H9 (cell line): ENCODE measurements at regions not wholly inside any gene's neighbourhood (a gene's known extent, or its start where the extent isn't known, plus 50 kb on each side); places are given as distances from the start of the nearest gene placed in this dataset.

Source experiments
- DNase-seq: peaks from one replicate; pipeline ENCODE4 v3.0.0-alpha.2; 2017
- H2AFZ ChIP-seq: one replicate; pipeline ENCODE4 v1.6.1; 2013; ENCODE audit warnings: mild to moderate bottlenecking, low read length, control low read depth, moderate library complexity
- H2AK5ac ChIP-seq: 2 replicates; pipeline ENCODE4 v1.6.1; 2013; ENCODE audit warnings: low read length, control low read depth, mixed read lengths; ENCODE audit not compliant: insufficient read length
- H2BK120ac ChIP-seq: one replicate; pipeline ENCODE4 v1.6.1; 2013; ENCODE audit warnings: low read depth, mild to moderate bottlenecking, low read length, control low read depth, inconsistent platforms; ENCODE audit not compliant: poor library complexity, severe bottlenecking
- H2BK12ac ChIP-seq: 2 replicates; pipeline ENCODE4 v1.6.1; 2013; ENCODE audit warnings: low read length, control low read depth, mixed read lengths, low read depth; ENCODE audit not compliant: insufficient read length
- H2BK15ac ChIP-seq: 2 replicates; pipeline ENCODE4 v1.6.1; 2013; ENCODE audit warnings: low read depth, low read length, control low read depth
- H2BK20ac ChIP-seq: one replicate; pipeline ENCODE4 v1.6.1; 2013; ENCODE audit warnings: low read depth, mild to moderate bottlenecking, low read length, control low read depth, inconsistent platforms; ENCODE audit not compliant: poor library complexity, severe bottlenecking
- H2BK5ac ChIP-seq: 2 replicates; pipeline ENCODE4 v1.6.1; 2013; ENCODE audit warnings: low read length, control low read depth, mixed read lengths; ENCODE audit not compliant: insufficient read length
- H3K14ac ChIP-seq: 2 replicates; pipeline ENCODE4 v1.6.1; 2013; ENCODE audit warnings: low read length, control low read depth; ENCODE audit not compliant: insufficient read depth
- H3K18ac ChIP-seq: 2 replicates; pipeline ENCODE4 v1.6.1; 2013; ENCODE audit warnings: low read depth, mild to moderate bottlenecking, mixed read lengths, low read length, control low read depth; ENCODE audit not compliant: insufficient read length
- H3K23ac ChIP-seq: 2 replicates; pipeline ENCODE4 v1.6.1; 2013; ENCODE audit warnings: low read length, control low read depth, mixed read lengths, low read depth; ENCODE audit not compliant: insufficient read length
- H3K23me2 ChIP-seq: 2 replicates; pipeline ENCODE4 v1.6.1; 2013; ENCODE audit warnings: low read depth, mild to moderate bottlenecking, mixed read lengths, low read length, control low read depth; ENCODE audit not compliant: insufficient read length, poor library complexity, severe bottlenecking
- H3K27ac ChIP-seq: 2 replicates; pipeline ENCODE4 v1.5.1; 2013; ENCODE audit warnings: low read length, control low read depth, mixed read lengths, low read depth; ENCODE audit not compliant: insufficient read length
- H3K27me3 ChIP-seq: 2 replicates; pipeline ENCODE4 v1.6.1; 2013; ENCODE audit warnings: low read length, control low read depth, inconsistent platforms; ENCODE audit not compliant: insufficient read depth
- H3K4ac ChIP-seq: 2 replicates; pipeline ENCODE4 v1.6.1; 2013; ENCODE audit warnings: low read depth, mild to moderate bottlenecking, control low read depth, inconsistent platforms, low read length, moderate library complexity
- H3K4me1 ChIP-seq: 2 replicates; pipeline ENCODE4 v1.6.1; 2013; ENCODE audit warnings: low read length, control low read depth, inconsistent platforms; ENCODE audit not compliant: insufficient read depth
- H3K4me2 ChIP-seq: 2 replicates; pipeline ENCODE4 v1.6.1; 2013; ENCODE audit warnings: low read length, control low read depth, mixed read lengths; ENCODE audit not compliant: insufficient read length, insufficient read depth
- H3K56ac ChIP-seq: 2 replicates; pipeline ENCODE4 v1.6.1; 2013; ENCODE audit warnings: low read depth, mild to moderate bottlenecking, mixed read lengths, low read length, control low read depth; ENCODE audit not compliant: insufficient read length
- H3K79me1 ChIP-seq: 2 replicates; pipeline ENCODE4 v1.6.1; 2013; ENCODE audit warnings: low read depth, mild to moderate bottlenecking, moderate library complexity, low read length, control low read depth, inconsistent platforms; ENCODE audit not compliant: insufficient read depth, poor library complexity, severe bottlenecking
- H3K79me2 ChIP-seq: 2 replicates; pipeline ENCODE4 v1.6.1; 2013; ENCODE audit warnings: low read length, control low read depth, inconsistent platforms; ENCODE audit not compliant: insufficient read depth
- H3K9ac ChIP-seq: 2 replicates; pipeline ENCODE4 v1.6.1; 2013; ENCODE audit warnings: low read length, control low read depth, mixed read lengths; ENCODE audit not compliant: insufficient read length; ENCODE audit errors: extremely low read depth
- H3K9me3 ChIP-seq: one replicate; pipeline ENCODE4 v1.6.1; 2013; ENCODE audit warnings: low read depth, low read length, inconsistent platforms; ENCODE audit not compliant: control insufficient read depth
- H3T11ph ChIP-seq: one replicate; pipeline ENCODE4 v1.6.1; 2013; ENCODE audit warnings: mild to moderate bottlenecking, low read length, control low read depth, inconsistent platforms
- H4K20me1 ChIP-seq: one replicate; pipeline ENCODE4 v1.6.1; 2013; ENCODE audit not compliant: control insufficient read depth, insufficient read length, insufficient read depth
- H4K5ac ChIP-seq: 2 replicates; pipeline ENCODE4 v1.6.1; 2013; ENCODE audit warnings: low read depth, mild to moderate bottlenecking, mixed read lengths, low read length, control low read depth; ENCODE audit not compliant: insufficient read length
- H4K8ac ChIP-seq: replicated peaks from 2 replicates; pipeline ENCODE4 v1.6.1; 2013; ENCODE audit warnings: low read length, control low read depth, mixed read lengths, low read depth; ENCODE audit not compliant: insufficient read length
- H4K91ac ChIP-seq: 2 replicates; pipeline ENCODE4 v1.6.1; 2013; ENCODE audit warnings: low read depth, mild to moderate bottlenecking, moderate library complexity, mixed read lengths, low read length, control low read depth; ENCODE audit not compliant: insufficient read length
- H3K27ac Mint-ChIP-seq, 3 experiments: 2 replicates in 2 of 3; 3 replicates in 1 of 3; pipeline ENCODE4 v1.8.0; 2020 to 2021; ENCODE audit warnings: mixed read lengths in 3 of 3, mild to moderate bottlenecking in 1 of 3, moderate library complexity in 1 of 3
- H3K27me3 Mint-ChIP-seq: 2 replicates; pipeline ENCODE4 v1.8.0; 2021; ENCODE audit warnings: low read depth, mild to moderate bottlenecking, moderate library complexity, mixed read lengths
- H3K36me3 Mint-ChIP-seq, 3 experiments: 2 replicates in 2 of 3; 3 replicates in 1 of 3; pipeline ENCODE4 v1.8.0; 2020 to 2021; ENCODE audit warnings: low read depth in 3 of 3, mixed read lengths in 3 of 3; ENCODE audit not compliant: insufficient read depth in 1 of 3
- H3K4me1 Mint-ChIP-seq, 2 experiments: 2 replicates each; pipeline ENCODE4 v1.8.0; 2020; ENCODE audit warnings: mixed read lengths in 2 of 2
- H3K4me3 Mint-ChIP-seq, 2 experiments: 2 replicates in 1 of 2; 3 replicates in 1 of 2; pipeline ENCODE4 v1.8.0; 2020 to 2021; ENCODE audit warnings: mild to moderate bottlenecking in 2 of 2, mixed read lengths in 2 of 2, moderate library complexity in 1 of 2
- H3K9me3 Mint-ChIP-seq, 2 experiments: 2 replicates in 1 of 2; 3 replicates in 1 of 2; pipeline ENCODE4 v1.8.0; 2020; ENCODE audit warnings: mild to moderate bottlenecking in 2 of 2, mixed read lengths in 2 of 2, moderate library complexity in 1 of 2
- CTCF ChIP-seq: fragments of 200-600 bp; sonication (generic); conservative IDR thresholded peaks from 3 replicates; pipeline ENCODE4 v1.8.0; 2021; ENCODE audit warnings: antibody characterized with exemption, mild to moderate bottlenecking
- WGBS: extraction: QIAGEN DNeasy Blood & Tissue Kit; methylation state at CpG from one replicate; pipeline ENCODE4 v1.1.7; 2013; ENCODE audit warnings: missing lambda C conversion rate, low lambda C conversion rate, mixed read lengths; ENCODE audit not compliant: insufficient read length; ENCODE audit errors: extremely low coverage; 5-methylcytosine and 5-hydroxymethylcytosine counted together

- no peak overlapping the region for H3K23ac ChIP-seq
- H2BK120ac ChIP-seq: no peak overlapping the region
- H3K4me3 Mint-ChIP-seq: no peak overlapping the region
- H3K79me1 ChIP-seq: no peaks in the 10 kb centered on the region
- no peak overlapping the region for H4K5ac ChIP-seq
- no peak for DNase-seq
- no peak overlapping the region for H2BK12ac ChIP-seq
- no peak overlapping the region for H3K18ac ChIP-seq
- no peak overlapping the region for H3K4me2 ChIP-seq
- H3K27me3 ChIP-seq: no peaks in the 10 kb centered on the region
- no peak overlapping the region for H4K8ac ChIP-seq
- no peak overlapping the region for H3K4ac ChIP-seq
- peaks cover 0 to 35% of the 10 kb centered on the region in 2 experiments; a peak in 2 of 5 replicates for H3K9me3 Mint-ChIP-seq
- H2AFZ ChIP-seq: no peak overlapping the region
- H3K14ac ChIP-seq: no peak overlapping the region
- no peak overlapping the region for H2BK15ac ChIP-seq
- no peak overlapping the region for H3T11ph ChIP-seq
- H3K27me3 Mint-ChIP-seq: no peaks in the 10 kb centered on the region
- WGBS: no CpG with 5 or more reads among the region's 1 CpG
- no peak overlapping the region for H3K9ac ChIP-seq
- H3K23me2 ChIP-seq: no peaks in the 10 kb centered on the region
- H3K79me2 ChIP-seq: no peaks in the 10 kb centered on the region
- no peaks in the 10 kb centered on the region for H3K9me3 ChIP-seq
- H2BK20ac ChIP-seq: no peak overlapping the region
- H4K20me1 ChIP-seq: no peaks in the 10 kb centered on the region
- H3K27ac Mint-ChIP-seq: no peak overlapping the region
- no peak overlapping the region for H4K91ac ChIP-seq
- no peak overlapping the region for H2BK5ac ChIP-seq
- H3K56ac ChIP-seq: no peak overlapping the region
- H3K36me3 Mint-ChIP-seq: no peaks in the 10 kb centered on the region
- no peaks in the 10 kb centered on the region for H3K4me1 ChIP-seq
- peaks cover 0 to 2% of the 10 kb centered on the region in 2 experiments; a peak in 1 of 4 replicates for H3K4me1 Mint-ChIP-seq
- no peak for TF ChIP-seq CTCF
- no peak overlapping the region for H3K27ac ChIP-seq
- no peak overlapping the region for H2AK5ac ChIP-seq
These were observed 213.1 kb downstream of the DCAF12L2 start for GRCh38 chrX:125952973-125953372.
